RWPE1 (cell line): ENCODE measurements at regions not wholly inside any gene's neighbourhood (a gene's known extent, or its start where the extent isn't known, plus 50 kb on each side); places are given as distances from the start of the nearest gene placed in this dataset.

Experiments used
- CTCF ChIA-PET: fragments of 350-600 bp; sonication (Branson Sonifier 250); formaldehyde crosslinking; extraction: SDS; loops from one replicate; lab custom pipeline; 2021; lab: Yijun Ruan, JAX
- POLR2A ChIA-PET: fragments of 400-600 bp; formaldehyde crosslinking; extraction: SDS; loops from one replicate; lab custom pipeline; 2020; ENCODE audit warnings: antibody characterized with exemption; ENCODE audit not compliant: low non-redundant PET; lab: Yijun Ruan, JAX
- DNase-seq: peaks from one replicate; pipeline ENCODE4 v3.0.0; 2012; ENCODE audit warnings: low spot score
- H3K27ac ChIP-seq: fragments of 450-650 bp; 2 replicates; pipeline ENCODE4 v1.5.1; 2017
- TF ChIP-seq, protein P1 (sequence below): fragments of 450-650 bp; conservative IDR thresholded peaks from 2 replicates; pipeline ENCODE4 v1.5.1; 2017; ENCODE audit warnings: low read depth, mild to moderate bottlenecking

DNA sequence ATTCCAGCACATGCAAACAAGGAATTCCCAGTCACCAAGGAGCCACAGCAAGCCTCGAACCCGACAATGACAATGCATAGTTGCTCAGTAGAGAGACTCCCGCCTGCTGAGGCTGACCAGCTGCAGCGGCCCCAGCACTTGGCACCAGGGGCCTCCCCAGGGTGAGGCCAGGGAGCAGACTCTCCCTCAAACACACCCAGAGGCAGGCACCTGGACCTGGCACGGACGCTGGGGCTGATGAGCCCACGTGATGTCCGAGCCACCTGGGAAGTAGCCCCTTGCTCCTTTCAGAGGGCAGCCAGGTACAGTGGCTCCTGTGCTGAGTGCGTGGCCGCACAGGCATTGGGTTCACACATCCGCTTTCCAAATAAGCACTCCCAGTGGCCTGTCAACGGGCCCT is 315.9 kb upstream of the TGFBR2 start:
- CTCF ChIA-PET = interaction anchor here (0.6 kb wide), 1 partner anchor 214 kb away, joined by 3 read pairs; no protein-coding TSS in a partner anchor
- no peak for DNase-seq
- POLR2A ChIA-PET = no interaction called here
- TF ChIP-seq, protein P1, sequence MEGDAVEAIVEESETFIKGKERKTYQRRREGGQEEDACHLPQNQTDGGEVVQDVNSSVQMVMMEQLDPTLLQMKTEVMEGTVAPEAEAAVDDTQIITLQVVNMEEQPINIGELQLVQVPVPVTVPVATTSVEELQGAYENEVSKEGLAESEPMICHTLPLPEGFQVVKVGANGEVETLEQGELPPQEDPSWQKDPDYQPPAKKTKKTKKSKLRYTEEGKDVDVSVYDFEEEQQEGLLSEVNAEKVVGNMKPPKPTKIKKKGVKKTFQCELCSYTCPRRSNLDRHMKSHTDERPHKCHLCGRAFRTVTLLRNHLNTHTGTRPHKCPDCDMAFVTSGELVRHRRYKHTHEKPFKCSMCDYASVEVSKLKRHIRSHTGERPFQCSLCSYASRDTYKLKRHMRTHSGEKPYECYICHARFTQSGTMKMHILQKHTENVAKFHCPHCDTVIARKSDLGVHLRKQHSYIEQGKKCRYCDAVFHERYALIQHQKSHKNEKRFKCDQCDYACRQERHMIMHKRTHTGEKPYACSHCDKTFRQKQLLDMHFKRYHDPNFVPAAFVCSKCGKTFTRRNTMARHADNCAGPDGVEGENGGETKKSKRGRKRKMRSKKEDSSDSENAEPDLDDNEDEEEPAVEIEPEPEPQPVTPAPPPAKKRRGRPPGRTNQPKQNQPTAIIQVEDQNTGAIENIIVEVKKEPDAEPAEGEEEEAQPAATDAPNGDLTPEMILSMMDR = no peak
- peak overlapping the region; percentile 34 for H3K27ac ChIP-seq

DNA sequence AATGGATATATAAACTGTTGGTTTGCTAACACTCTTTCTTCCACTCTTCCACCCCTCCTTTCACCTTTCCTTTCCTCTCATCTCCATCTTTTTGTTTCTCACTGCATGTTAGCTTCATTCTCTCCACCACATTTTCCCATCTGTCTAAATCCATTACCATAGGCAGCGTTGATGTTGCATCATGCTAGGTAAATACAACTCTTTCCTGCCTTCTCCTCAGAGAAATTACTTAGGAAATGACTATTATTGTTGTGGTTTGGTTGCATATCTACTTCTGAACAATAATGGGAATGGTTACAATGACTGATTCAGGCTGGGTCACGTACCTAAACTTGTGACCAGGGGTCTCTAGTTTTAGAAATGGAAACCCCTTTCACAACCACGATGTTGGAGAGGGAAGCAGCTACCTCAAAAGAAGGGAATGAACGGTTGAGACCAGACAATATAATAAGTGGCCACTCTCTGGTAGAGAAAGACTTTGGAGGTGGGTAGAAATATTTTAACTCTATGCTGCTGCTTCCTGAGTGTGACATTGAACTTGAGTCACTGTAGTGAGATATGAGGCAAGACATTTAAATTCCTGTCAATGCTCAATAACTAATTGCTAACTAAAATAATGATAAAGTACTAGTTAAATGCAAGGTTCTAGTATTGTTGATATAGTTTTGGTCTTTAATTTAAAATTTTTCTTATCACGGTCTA is 314.1 kb upstream of the TGFBR2 start:
- no peak for DNase-seq
- CTCF ChIA-PET = no interaction called here
- POLR2A ChIA-PET = no interaction called here
- H3K27ac ChIP-seq = no peak overlapping the region
- TF ChIP-seq, protein P1 = no peak

DNA sequence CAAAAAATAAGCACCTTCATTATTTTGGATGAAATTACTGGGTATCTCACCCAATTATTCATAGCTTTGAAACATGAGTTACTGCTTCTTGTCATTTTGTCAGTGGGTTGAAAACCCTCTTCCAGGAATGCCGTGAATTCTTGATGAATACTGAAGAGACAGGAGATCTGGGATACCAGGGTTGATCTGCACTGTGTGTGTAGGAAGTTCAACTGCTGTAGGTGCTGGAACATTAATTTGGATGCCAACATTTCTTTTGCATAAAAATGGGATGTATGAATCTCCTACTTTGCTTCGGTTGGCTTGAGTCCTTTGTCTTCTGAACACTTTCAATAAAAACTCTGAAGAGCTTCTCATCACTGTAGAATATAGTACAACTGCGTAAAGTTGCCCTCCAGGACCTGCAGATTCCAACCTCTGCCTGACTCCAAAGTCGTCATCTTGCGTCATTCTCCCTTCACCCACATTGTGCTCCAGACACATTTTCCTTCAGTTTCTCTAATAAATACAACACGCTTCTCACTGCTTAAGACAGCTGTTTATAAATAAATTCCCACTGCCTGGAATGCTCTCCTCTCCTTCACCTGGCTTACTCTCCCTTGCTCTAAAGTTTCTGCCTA is 312.7 kb upstream of the TGFBR2 start:
- H3K27ac ChIP-seq = no peak overlapping the region
- no peak for DNase-seq
- CTCF ChIA-PET = interaction anchor here (0.5 kb wide), 1 partner anchor 105 kb away, joined by 3 read pairs; no protein-coding TSS in a partner anchor
- POLR2A ChIA-PET = no interaction called here
- TF ChIP-seq, protein P1 = no peak

DNA sequence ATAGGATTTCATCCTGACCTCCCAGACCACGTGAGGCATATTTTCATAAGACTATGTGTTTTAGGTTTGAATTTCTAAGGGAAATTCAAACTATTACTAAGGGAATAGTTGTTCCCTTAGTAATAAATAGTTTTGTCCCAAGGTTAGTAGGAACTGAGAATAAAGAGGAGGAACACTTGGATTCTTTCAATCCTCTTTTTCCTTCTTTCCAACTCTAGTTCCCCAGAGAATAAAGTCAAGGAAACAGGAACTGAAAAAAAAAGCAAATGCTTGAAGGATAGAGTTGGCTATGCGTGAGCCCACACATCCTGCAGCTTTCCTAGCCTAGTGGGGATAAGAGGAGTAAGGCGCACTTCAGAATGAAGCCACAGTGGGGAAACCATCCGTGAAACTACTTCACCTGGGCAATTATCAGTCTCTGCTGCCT is 312.1 kb upstream of the TGFBR2 start:
- no peak overlapping the region for H3K27ac ChIP-seq
- TF ChIP-seq, protein P1 = no peak
- no peak for DNase-seq
- ChIA-PET POLR2A (no interaction called here), CTCF (interaction anchor here (0.5 kb wide), 1 partner anchor 105 kb away, joined by 3 read pairs; no protein-coding TSS in a partner anchor)

DNA sequence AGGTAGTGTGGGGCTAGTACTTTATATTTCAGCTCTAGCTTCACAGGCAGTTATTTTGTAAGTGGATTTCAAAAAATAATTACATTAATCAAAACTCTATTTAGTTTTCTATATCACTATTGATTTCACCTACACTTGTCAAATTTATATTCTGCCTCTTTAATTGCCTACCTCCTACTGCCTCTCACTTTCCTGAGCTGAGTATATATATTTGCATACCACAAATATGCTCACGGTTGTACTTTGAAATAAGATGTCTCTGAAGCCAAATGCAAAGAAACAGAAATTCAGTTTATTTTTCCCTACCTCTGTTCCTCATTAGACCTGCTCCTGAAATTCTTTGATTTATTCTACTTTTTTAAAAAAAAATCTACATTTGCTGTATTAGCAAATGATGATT is 309.3 kb upstream of the TGFBR2 start:
- no peak for DNase-seq
- ChIA-PET POLR2A (no interaction called here), CTCF (no interaction called here)
- no peak overlapping the region for H3K27ac ChIP-seq
- TF ChIP-seq, protein P1 = no peak

DNA sequence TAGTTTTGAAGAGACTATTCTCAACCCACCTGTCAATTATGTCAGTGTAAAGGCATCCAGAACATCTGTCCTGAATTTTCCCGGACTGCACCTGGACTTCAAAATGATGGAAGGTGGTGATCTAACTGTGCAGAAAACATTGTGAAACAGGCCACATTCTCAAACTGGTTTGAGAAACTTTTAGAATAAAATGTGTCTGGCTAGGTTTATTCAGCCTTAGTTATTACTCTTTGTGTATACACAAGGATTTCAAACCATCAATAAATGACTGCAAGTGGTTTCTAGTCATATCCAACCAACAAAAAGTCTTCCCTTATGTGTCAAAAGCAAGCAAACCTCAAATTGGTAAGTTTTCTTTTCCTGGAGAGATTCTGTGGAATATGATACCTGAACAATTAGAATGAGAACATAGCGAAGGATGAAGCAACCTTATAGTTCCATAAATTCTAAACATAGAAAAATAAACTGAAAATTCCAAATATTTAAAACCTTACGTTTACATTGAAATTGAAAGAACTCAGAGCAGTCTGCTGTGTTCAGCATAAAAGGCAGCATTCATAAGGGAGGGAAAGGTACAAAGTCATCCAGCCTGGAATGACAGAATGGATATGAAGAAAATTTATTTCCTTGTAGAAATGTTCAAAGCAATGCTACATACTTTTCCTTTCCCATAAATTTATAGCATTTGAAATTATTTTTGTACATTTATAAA is 306.6 kb upstream of the TGFBR2 start:
- no peak for DNase-seq
- TF ChIP-seq, protein P1 = no peak

More for the DNA sequence above, 306.6 kb upstream of the TGFBR2 start:
- CTCF ChIA-PET = no interaction called here
- POLR2A ChIA-PET = no interaction called here
- H3K27ac ChIP-seq = no peak overlapping the region
